ENCODE measurements at regions not wholly inside any gene's neighbourhood (a gene's known extent, or its start where the extent isn't known, plus 50 kb on each side); places are given as distances from the start of the nearest gene placed in this dataset.
"Not testable (repeated sequence)": the region's sequence is repeated elsewhere in the genome, so short reads cannot be mapped to it uniquely, and the experiment has no call there.

DNA sequence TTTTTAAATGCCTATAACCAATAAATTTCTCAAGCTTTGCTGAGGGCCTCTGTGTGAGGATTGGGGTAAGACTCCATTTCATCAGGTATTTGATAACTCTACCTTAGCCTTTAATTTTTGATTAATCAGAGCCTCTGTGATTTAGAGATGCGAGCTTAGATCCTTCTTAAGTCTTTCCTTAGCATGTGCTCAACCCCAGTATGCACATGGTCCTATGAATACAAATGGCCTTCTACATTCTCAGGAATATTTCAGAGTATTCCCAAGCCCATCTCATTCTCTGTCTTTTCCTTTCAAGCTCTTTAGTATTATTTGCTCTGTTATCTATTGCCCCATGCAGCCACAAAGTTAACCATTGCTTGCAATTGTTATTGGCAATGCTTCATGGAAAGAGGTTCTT, 1407.7 kb downstream of the LRFN5 start:
- DNase-seq, result no peak

DNA sequence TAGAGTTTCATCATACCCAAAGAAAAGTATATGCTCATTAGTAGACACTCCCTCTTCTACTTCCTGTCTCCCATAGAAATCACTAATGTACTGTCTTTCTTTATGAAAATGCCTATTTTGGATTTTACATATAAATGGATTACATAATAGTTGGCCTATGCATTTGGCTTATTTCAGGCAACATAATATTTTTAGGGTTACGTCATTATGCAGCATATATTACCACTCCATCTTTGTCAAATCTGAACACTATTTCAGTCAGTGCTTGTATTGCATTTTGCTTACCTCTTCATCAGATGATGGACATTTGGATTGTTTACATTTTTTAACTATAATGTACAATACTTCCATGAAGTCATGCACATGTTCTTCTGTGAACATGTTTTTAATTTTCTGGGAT, 1406.1 kb downstream of the LRFN5 start:
- DNase-seq, result no peak

DNA sequence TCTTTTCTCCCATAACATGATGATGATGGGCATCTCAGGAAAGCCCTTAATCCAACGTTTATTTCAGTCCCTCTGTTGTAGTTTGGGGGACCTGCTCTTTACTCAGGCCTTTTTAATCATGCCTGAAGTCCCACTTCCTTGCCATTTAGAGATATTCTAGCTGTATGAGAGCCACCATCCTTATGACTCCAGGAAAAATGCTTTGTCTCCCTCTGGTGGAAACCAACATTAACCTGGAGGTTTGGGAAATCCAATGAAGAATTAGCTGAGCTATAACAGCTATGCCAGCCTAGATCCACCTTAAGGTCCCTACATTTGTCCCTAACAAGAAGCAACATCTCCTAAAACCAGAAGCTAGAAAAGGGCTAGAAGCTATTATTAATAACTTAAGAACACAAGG, 1399.1 kb downstream of the LRFN5 start:
- peak; percentile 15 for DNase-seq

- no peak for DNase-seq
Observed at GRCh38 chr14:43003845-43004244, 1397.2 kb downstream of the LRFN5 start.

DNA sequence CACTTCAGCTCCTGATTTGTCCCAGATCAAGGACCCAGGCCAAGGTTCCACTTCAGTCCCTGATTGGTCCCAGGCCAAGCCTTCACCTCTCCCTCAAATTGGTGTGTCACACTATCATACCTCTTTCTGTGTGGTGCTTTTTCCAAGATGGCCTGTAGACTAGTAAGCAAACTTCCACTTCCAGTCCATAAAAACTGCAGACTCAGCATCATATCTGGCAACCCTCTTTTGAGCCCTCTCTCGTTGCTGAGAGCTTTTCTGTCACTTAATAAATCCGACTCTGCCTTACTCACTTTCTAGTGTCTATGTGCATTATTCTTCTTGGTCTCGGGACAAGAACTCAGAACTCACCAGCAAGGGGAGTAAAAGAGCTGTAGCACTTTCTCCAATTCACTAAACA, 1395.1 kb downstream of the LRFN5 start:
- no peak for DNase-seq

DNA sequence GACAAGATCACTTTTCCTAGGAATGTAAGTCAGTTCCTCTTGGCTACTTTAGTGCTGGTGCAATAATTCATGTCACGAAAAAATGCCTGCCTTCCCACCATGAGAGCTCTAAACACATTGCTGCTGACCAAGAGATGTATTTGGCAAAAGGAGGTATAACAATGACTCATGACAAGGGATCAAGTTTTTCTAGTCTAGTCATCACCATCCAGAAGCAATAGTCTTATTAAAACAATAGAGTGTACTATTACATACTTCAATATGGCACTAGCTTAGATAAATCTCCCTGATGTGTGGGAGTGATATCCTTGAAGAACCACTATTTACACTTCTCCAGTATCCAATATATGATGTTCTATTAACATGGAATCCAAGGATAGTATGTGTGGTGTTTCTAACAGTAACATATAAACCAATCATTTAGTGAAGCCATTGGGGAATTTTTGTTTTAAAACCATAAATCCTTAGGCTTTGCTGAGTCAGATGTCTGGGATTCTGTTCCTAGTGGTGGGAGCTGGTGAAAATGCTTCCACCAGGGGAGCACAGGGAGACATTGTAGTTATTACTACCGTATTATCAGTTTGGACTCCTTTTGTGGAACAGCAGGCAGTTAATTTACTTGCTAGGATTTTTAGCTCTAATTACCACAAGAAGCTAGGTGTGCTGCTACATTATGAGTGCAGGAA, 1387.5 kb downstream of the LRFN5 start:
- DNase-seq, result peak; percentile 1

DNA sequence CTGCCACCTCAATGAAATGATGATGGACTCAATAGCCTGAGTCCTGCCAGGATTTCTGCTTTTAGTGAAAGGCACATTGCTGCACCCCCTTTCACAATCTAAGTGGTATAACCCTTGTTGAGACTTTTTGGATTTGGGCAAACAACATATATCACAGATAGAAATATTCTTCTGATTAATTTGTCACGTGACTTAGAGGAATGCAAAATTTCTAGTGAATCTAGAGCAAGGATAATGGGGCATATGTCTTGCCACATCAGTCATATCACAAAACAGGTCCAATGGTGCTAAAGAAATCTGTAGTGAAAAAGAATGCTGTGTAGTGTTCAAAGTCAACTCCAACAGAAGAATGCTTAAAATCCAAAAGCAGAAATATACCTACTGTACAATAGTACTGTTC, 1386.3 kb downstream of the LRFN5 start:
- DNase-seq, result no peak

- no peak for DNase-seq
Observed at GRCh38 chr14:42980419-42980818, 1373.7 kb downstream of the LRFN5 start.

GRCh38 chr14:42973171-42973570, 1366.5 kb downstream of the LRFN5 start:
- DNase-seq, result not testable (repeated sequence)

GRCh38 chr14:42965512-42965911, 1358.8 kb downstream of the LRFN5 start:
- DNase-seq, result no peak

DNA sequence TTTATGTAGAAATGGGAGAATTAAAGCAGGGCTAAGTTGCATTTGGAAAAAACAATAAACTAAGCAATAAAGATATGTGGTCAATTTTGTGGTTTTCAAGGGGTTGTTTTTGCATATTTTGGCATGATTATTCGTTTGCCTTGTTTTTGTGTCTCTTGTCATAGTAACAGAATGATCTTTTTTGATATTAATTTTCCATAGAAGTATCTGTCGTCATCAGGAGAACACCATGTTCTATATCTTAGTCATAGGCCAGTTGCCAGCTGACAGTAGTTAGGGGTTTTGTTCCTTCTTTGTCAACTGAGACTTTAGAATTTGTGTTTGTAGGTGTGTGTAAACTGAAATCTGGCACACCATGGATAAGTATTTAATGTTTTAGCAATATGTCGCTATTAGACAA, 1354.8 kb downstream of the LRFN5 start:
- DNase-seq, result no peak

GRCh38 chr14:42950363-42950762, 1343.7 kb downstream of the LRFN5 start:
- DNase-seq, result no peak

GRCh38 chr14:42947991-42948390, 1341.3 kb downstream of the LRFN5 start:
- no peak for DNase-seq

- no peak for DNase-seq
Observed at GRCh38 chr14:42944284-42944683, 1337.6 kb downstream of the LRFN5 start.

- no peak for DNase-seq
Observed at GRCh38 chr14:42931308-42931707, 1324.6 kb downstream of the LRFN5 start.

DNA sequence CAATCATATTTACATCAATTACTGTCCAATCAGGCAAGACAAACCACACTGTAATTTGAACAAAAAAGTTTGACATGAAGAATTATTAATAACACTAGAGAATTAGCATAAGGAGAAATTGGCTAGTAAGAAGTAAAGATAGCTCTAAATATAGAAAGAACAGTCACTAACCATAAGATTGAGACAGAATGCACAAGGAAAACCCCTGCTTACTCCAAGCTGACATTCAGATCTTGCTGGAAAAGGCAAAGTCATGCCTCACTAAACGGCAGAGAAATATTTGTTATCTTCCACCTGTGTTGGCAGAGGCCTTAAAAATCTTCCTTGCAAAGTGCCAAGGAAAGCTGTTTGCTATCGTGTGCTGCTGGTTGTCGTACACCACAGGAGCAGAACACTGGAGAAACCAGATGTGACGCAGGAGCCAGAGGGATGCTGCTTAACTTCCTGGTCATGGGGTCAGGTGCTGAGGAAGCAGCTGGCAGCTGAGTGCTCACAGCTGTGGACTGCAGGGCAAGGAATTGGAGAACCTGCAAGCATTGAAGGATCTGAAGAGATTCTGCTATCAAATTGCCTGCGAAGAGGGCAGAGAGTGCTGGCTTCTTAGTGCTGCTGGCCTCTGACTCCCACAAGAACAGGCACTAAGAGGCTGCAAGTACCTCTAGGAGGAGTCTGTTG, 1323.3 kb downstream of the LRFN5 start:
- peak; percentile 46 for DNase-seq

GRCh38 chr14:42927313-42927712, 1320.6 kb downstream of the LRFN5 start:
- no peak for DNase-seq

DNA sequence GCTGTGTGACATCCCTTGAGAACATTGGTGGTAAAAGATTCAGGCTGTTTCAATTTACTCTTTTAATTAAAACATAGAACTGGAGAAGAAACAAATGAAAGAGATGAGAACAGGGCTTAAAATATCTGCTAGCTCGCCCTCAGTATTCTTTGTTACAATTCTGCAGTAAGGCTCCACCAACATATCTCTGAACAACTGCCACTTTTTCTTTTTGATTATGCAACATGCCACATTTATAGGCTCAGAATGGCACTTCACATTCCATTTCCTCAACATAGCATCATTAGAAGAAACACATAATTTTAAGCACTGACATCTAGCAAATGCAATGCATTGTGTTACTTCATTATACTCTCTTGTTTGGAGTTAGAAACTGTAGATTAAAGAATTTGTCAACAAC, 1315.2 kb downstream of the LRFN5 start:
- peak; percentile 17 for DNase-seq

GRCh38 chr14:42918615-42919014, 1311.9 kb downstream of the LRFN5 start:
- DNase-seq, result no peak

DNA sequence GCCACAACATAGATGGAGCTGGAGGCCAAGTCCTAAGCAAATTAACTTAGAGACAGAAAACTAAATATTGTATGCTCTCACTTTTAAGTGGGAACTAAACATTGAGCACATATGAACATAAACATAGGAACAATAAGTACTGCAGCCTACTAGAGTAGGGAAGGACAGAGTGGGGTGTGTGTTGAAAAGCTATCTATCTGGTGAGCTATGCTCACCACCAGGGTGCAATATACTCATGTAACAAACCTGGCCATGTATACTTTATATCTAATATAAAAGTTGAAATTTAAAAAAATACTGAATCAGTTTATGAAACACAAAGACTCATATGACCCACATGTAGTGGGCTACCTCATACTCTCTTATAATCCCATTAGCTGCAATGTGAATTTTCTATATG, 1305.0 kb downstream of the LRFN5 start:
- DNase-seq, result no peak

DNA sequence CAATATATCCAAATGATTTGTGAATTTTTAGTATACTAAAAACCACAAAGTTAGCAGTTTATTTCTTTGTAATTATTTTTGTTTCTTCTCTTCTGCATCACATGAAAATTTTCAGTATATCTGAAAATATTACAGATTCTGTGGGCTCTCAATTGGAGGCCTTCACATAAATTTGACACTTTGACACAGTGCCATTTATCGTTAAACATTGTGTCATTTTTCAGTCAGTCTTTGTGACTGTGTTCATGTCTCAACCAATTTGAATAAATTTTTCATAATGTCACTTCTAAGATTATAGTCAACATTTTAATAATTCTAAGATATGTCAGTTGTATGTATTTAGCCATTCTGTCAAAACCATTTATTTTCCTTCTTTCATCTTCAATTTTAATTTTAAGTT, 1303.0 kb downstream of the LRFN5 start:
- no peak for DNase-seq

GRCh38 chr14:42893183-42893582, 1286.5 kb downstream of the LRFN5 start:
- no peak for DNase-seq

DNA sequence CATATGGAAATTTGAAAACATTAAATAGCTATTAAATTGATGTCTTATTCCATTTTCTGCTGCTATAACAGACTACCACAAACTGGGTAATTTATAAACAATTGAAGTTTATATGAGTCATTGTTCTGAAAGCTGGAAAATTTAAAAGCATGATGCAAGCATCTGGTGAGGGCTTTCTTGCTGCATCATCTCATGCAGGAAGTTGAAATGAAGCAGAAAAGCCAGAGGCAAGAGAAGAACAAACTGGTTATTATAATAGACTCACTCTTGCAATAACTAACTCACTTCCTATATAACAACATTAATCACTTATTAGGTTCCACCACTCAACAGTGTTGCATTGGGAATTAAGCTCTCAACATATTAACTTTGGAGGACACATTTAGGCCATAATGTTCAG, 1277.4 kb downstream of the LRFN5 start:
- peak; percentile 79 for DNase-seq

DNA sequence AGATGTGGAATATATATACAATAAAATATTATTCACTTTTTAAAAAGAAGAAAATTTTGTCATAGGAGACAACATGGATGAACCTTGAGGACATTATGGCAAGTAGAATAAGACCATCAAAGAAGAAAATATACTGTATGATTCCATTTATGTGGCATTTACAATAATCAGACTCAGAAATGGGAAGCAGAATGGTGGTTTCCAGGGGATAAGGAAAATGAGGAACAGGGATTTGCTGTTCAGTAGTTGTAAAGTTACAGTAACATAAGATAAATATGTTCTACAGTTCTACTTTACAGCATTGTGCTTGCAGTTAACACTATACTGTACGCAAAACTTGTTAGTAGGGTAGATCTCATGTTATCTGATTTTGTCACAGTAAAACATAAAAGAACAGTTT, 1271.0 kb downstream of the LRFN5 start:
- peak; percentile 58 for DNase-seq

- no peak for DNase-seq
Observed at GRCh38 chr14:42872786-42873185, 1266.1 kb downstream of the LRFN5 start.

Measured in MV-4-11 (cell line).